Breast epithelium (tissue), 3 donors: ENCODE measurements at regions not wholly inside any gene's neighbourhood (a gene's known extent, or its start where the extent isn't known, plus 50 kb on each side); places are given as distances from the start of the nearest gene placed in this dataset.

Experiments used
- CTCF ChIP-seq, 3 donors: fragments of 450-650 bp; IDR thresholded peaks; one replicate each; pipeline ENCODE4 v1.5.1; 2016 to 2017; ENCODE audit warnings: antibody characterized with exemption in 3 of 3, mild to moderate bottlenecking in 3 of 3, moderate library complexity in 3 of 3
- POLR2A ChIP-seq: fragments of 450-650 bp; IDR thresholded peaks from one replicate; pipeline ENCODE4 v1.6.1; 2016; ENCODE audit warnings: antibody characterized with exemption, mild to moderate bottlenecking, moderate library complexity
- POLR2AphosphoS5 ChIP-seq, 3 donors: sonication (generic); formaldehyde crosslinking; IDR thresholded peaks; one replicate each; pipeline ENCODE4 v1.6.1; 2017; ENCODE audit warnings: antibody characterized with exemption in 3 of 3

DNA sequence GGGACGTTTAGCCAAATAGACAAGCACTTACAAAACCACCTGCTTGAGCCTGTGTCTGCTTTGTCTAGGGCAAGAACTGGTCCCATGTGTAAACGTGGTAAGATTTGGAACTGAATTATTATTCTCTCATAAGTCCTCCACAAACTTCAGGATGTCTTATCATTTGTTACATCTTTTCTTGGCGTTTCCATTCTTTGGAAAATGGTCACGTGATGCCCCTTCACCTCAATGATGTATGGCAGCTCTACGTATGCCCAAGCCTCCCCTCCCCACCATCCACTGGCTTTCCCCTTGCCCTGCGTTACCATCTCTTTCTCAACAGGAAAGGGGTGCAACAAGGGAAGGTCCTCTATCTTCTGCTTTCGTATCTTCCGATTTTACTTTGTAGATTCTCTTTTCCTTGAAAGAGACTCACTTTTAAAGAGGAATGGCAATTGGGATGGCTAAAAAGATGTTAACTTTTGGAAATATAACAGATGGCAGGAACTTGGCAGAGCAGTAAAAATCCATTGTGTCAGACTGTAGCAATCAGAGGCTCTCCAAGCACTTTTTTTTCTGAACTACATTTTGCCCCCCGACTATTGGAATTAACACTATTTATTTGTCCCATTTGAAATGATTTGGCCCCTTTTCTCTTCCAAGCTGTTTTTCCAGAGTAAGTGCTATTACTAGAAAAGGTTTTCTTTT is 117.6 kb downstream of the FAT3 start:
- no peak for TF ChIP-seq CTCF (IDR thresholded peaks at IDR 0.05)
- no peak for TF ChIP-seq POLR2A
- no peak for TF ChIP-seq POLR2AphosphoS5 (IDR thresholded peaks at IDR 0.05)
